Upper lobe of left lung (tissue), 4 donors: ENCODE measurements at regions not wholly inside any gene's neighbourhood (a gene's known extent, or its start where the extent isn't known, plus 50 kb on each side); places are given as distances from the start of the nearest gene placed in this dataset.

ENCODE experiments used
- EP300 ChIP-seq, 4 donors: sonication (generic); formaldehyde crosslinking; IDR thresholded peaks; one replicate each; pipeline ENCODE4 v1.5.1; 2017; ENCODE audit warnings: antibody characterized with exemption in 4 of 4, control low read depth in 2 of 4
- POLR2A ChIP-seq, 4 donors: fragments of 450-650 bp; IDR thresholded peaks; one replicate each; pipeline ENCODE4 v1.5.1; 2016 to 2017; ENCODE audit warnings: antibody characterized with exemption in 4 of 4, mild to moderate bottlenecking in 2 of 4
- POLR2AphosphoS5 ChIP-seq, 2 donors: sonication (generic); formaldehyde crosslinking; IDR thresholded peaks; one replicate each; pipeline ENCODE4 v1.5.1; 2017; ENCODE audit warnings: antibody characterized with exemption in 2 of 2

DNA sequence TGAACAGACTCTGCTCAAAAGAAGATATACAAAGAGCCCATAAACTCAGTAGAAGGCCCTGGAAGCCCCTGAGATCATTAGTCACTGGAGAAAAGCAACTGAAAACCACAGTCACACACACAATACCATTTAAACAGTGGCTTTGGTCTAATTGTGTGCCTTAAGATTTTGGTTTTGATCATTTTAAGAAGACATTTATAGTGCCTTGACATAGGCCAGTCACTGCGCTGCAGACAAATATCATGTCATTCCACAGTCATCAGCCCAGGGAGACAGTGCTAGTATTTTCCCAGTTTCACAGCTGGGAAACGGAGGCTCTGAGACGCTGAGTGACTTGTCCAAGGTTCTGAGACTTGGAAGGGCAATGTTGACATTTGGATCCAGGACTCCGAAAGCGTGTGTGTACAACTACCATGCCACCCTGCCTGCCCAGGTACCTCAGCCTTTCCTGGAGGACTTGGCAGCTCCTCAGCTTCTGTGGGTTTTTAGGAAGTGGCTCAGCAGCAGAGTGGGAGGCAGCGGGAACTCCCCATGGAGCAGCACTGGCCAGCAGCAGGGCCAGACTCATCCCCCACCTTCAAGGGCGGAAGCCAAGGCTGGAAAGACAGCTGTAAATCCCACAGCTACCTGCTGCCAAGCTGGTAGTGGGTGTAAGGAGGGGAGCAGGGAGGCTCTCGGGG, 173.9 kb downstream of the WDR11 start:
- TF ChIP-seq POLR2AphosphoS5 (IDR thresholded peaks at IDR 0.05) (no peak), POLR2A (IDR thresholded peaks at IDR 0.05) (no peak), EP300 (IDR thresholded peaks at IDR 0.05) (no peak)
